Trophoblast cell (in vitro differentiated cells and primary cell): ENCODE measurements at regions not wholly inside any gene's neighbourhood (a gene's known extent, or its start where the extent isn't known, plus 50 kb on each side); places are given as distances from the start of the nearest gene placed in this dataset.

ENCODE experiments used
- DNase-seq, 2 donors: peaks; one replicate each; pipeline ENCODE4 v3.0.0-alpha.2; 2016
- H2AFZ ChIP-seq: 2 replicates; pipeline ENCODE4 v1.6.1; 2013; ENCODE audit warnings: low read length, moderate library complexity, mild to moderate bottlenecking; ENCODE audit not compliant: insufficient read depth, poor library complexity
- H2AK5ac ChIP-seq: 2 replicates; pipeline ENCODE4 v1.6.1; 2013; ENCODE audit warnings: mild to moderate bottlenecking, low read length
- H2BK120ac ChIP-seq: 2 replicates; pipeline ENCODE4 v1.6.1; 2013; ENCODE audit warnings: low read length, mild to moderate bottlenecking, moderate library complexity; ENCODE audit not compliant: insufficient read depth, poor library complexity
- H2BK12ac ChIP-seq: 2 replicates; pipeline ENCODE4 v1.6.1; 2013; ENCODE audit warnings: mild to moderate bottlenecking, low read length, moderate library complexity
- H2BK5ac ChIP-seq: 2 replicates; pipeline ENCODE4 v1.6.1; 2013; ENCODE audit warnings: low read length, low read depth, moderate library complexity, mild to moderate bottlenecking; ENCODE audit not compliant: poor library complexity
- H3K14ac ChIP-seq: 2 replicates; pipeline ENCODE4 v1.6.1; 2013; ENCODE audit warnings: mild to moderate bottlenecking, low read length
- H3K18ac ChIP-seq: 2 replicates; pipeline ENCODE4 v1.6.1; 2013; ENCODE audit warnings: mild to moderate bottlenecking, low read length
- H3K23ac ChIP-seq: 2 replicates; pipeline ENCODE4 v1.6.1; 2013; ENCODE audit warnings: low read length
- H3K27ac ChIP-seq: 2 replicates; pipeline ENCODE4 v1.5.1; 2013; ENCODE audit warnings: low read depth, mild to moderate bottlenecking, inconsistent platforms, low read length, moderate library complexity
- H3K27me3 ChIP-seq: 2 replicates; pipeline ENCODE4 v1.6.1; 2013; ENCODE audit warnings: inconsistent platforms, mild to moderate bottlenecking, low read length, moderate library complexity; ENCODE audit not compliant: insufficient read depth
- H3K36me3 ChIP-seq, 2 experiments: 1 replicate in 1 of 2; 2 replicates in 1 of 2; pipeline ENCODE4 v1.6.1; 2013; ENCODE audit warnings: low read length in 2 of 2, mild to moderate bottlenecking in 2 of 2, moderate library complexity in 1 of 2; ENCODE audit not compliant: insufficient read depth in 2 of 2, control insufficient read depth in 1 of 2
- H3K4ac ChIP-seq: 2 replicates; pipeline ENCODE4 v1.6.1; 2013; ENCODE audit warnings: low read depth, mild to moderate bottlenecking, low read length, moderate library complexity
- H3K4me1 ChIP-seq, 2 experiments: 1 replicate in 1 of 2; 2 replicates in 1 of 2; pipeline ENCODE4 v1.6.1; 2013; ENCODE audit warnings: low read length in 2 of 2, mild to moderate bottlenecking in 2 of 2, moderate library complexity in 1 of 2; ENCODE audit not compliant: insufficient read depth in 2 of 2, control insufficient read depth in 1 of 2
- H3K4me2 ChIP-seq: 2 replicates; pipeline ENCODE4 v1.6.1; 2013; ENCODE audit warnings: inconsistent platforms, mild to moderate bottlenecking, low read length, moderate library complexity
- H3K4me3 ChIP-seq: 2 replicates; pipeline ENCODE4 v1.5.1; 2013; ENCODE audit warnings: mild to moderate bottlenecking, low read depth, low read length, inconsistent platforms
- H3K79me1 ChIP-seq: one replicate; pipeline ENCODE4 v1.6.1; 2013; ENCODE audit warnings: low read length
- H3K79me2 ChIP-seq: 2 replicates; pipeline ENCODE4 v1.6.1; 2013; ENCODE audit warnings: low read length, mild to moderate bottlenecking; ENCODE audit not compliant: control insufficient read depth, insufficient read depth, poor library complexity
- H3K9ac ChIP-seq: 2 replicates; pipeline ENCODE4 v1.6.1; 2013; ENCODE audit warnings: mild to moderate bottlenecking, low read length
- H3K9me3 ChIP-seq: 2 replicates; pipeline ENCODE4 v1.6.1; 2013; ENCODE audit warnings: low read depth, mild to moderate bottlenecking, control low read depth, inconsistent platforms, low read length; ENCODE audit not compliant: insufficient read depth
- H4K12ac ChIP-seq: 2 replicates; pipeline ENCODE4 v1.6.1; 2013; ENCODE audit warnings: low read depth, mild to moderate bottlenecking, low read length, moderate library complexity
- H4K8ac ChIP-seq: 2 replicates; pipeline ENCODE4 v1.6.1; 2013; ENCODE audit warnings: low read depth, mild to moderate bottlenecking, low read length, moderate library complexity
- H4K91ac ChIP-seq: one replicate; pipeline ENCODE4 v1.6.1; 2013; ENCODE audit warnings: low read depth, mild to moderate bottlenecking, low read length, moderate library complexity
- WGBS: extraction: QIAGEN DNeasy Blood & Tissue Kit; methylation state at CpG from one replicate; pipeline ENCODE4 v1.1.7; 2013; ENCODE audit warnings: missing lambda C conversion rate; ENCODE audit not compliant: insufficient read length, insufficient coverage; ENCODE audit errors: extremely low coverage; 5-methylcytosine and 5-hydroxymethylcytosine counted together

GRCh38 chr2:123128951-123129350 is 896.1 kb upstream of the CNTNAP5 start:
- Histone ChIP-seq H3K18ac (no peak overlapping the region), H3K4ac (no peak overlapping the region), H4K8ac (no peak overlapping the region), H2AK5ac (no peak overlapping the region), H3K79me1 (peaks cover 1% of the 10 kb centered on the region), H3K4me1 (peaks cover 0 to 5% of the 10 kb centered on the region in 2 experiments), H3K23ac (no peak overlapping the region), H3K4me3 (no peak overlapping the region), H4K12ac (no peak overlapping the region), H3K4me2 (peak overlapping the region; percentile 38), H3K79me2 (no peaks in the 10 kb centered on the region), H4K91ac (peak overlapping the region; percentile 43), H3K9me3 (peaks cover 4% of the 10 kb centered on the region), H2AFZ (no peak overlapping the region), H3K27ac (peak overlapping the region; percentile 89), H3K27me3 (no peaks in the 10 kb centered on the region), H2BK120ac (no peak overlapping the region), H3K14ac (no peak overlapping the region), H3K36me3 (no peaks in the 10 kb centered on the region), H3K9ac (no peak overlapping the region), H2BK5ac (no peak overlapping the region), H2BK12ac (no peak overlapping the region)
- WGBS = no CpG with 5 or more reads among the region's 1 CpG
- DNase-seq = no peak

- Histone ChIP-seq H3K27ac (no peak overlapping the region), H3K18ac (no peak overlapping the region), H4K8ac (no peak overlapping the region), H2BK120ac (no peak overlapping the region), H3K4me1 (no peaks in the 10 kb centered on the region), H3K36me3 (no peaks in the 10 kb centered on the region), H3K9ac (no peak overlapping the region), H4K91ac (no peak overlapping the region), H3K4ac (no peak overlapping the region), H3K79me2 (no peaks in the 10 kb centered on the region), H3K14ac (no peak overlapping the region), H3K4me2 (no peak overlapping the region), H3K79me1 (no peaks in the 10 kb centered on the region), H2BK5ac (no peak overlapping the region), H3K27me3 (no peaks in the 10 kb centered on the region), H3K4me3 (no peak overlapping the region), H3K23ac (no peak overlapping the region), H2AFZ (no peak overlapping the region), H2BK12ac (no peak overlapping the region), H2AK5ac (no peak overlapping the region), H3K9me3 (peaks cover 4% of the 10 kb centered on the region), H4K12ac (no peak overlapping the region)
- WGBS = no CpG with 5 or more reads among the region's 4 CpGs
- DNase-seq = no peak
Measured at GRCh38 chr2:123136419-123136818, 888.7 kb upstream of the CNTNAP5 start.

- H4K8ac ChIP-seq = no peak overlapping the region
- DNase-seq = no peak
- H2AK5ac ChIP-seq = no peak overlapping the region
- no peak overlapping the region for H3K23ac ChIP-seq
- H4K91ac ChIP-seq = no peak overlapping the region
- no peak overlapping the region for H3K4me3 ChIP-seq
- H3K27ac ChIP-seq = no peak overlapping the region
- no peak overlapping the region for H4K12ac ChIP-seq
- H3K9me3 ChIP-seq = no peaks in the 10 kb centered on the region
- H3K27me3 ChIP-seq = no peaks in the 10 kb centered on the region
- no peak overlapping the region for H2BK5ac ChIP-seq
- H3K14ac ChIP-seq = no peak overlapping the region
- H2BK120ac ChIP-seq = no peak overlapping the region
- H3K18ac ChIP-seq = no peak overlapping the region
- H3K79me2 ChIP-seq = no peaks in the 10 kb centered on the region
- no peaks in the 10 kb centered on the region for H3K36me3 ChIP-seq
- no peak overlapping the region for H2AFZ ChIP-seq
- no peaks in the 10 kb centered on the region for H3K4me1 ChIP-seq
- H2BK12ac ChIP-seq = no peak overlapping the region
- H3K4me2 ChIP-seq = no peak overlapping the region
- no peak overlapping the region for H3K9ac ChIP-seq
- no peak overlapping the region for H3K4ac ChIP-seq
- no CpG with 5 or more reads among the region's 1 CpG for WGBS
- no peaks in the 10 kb centered on the region for H3K79me1 ChIP-seq
Measured at GRCh38 chr2:123144082-123144481, 881.0 kb upstream of the CNTNAP5 start.

- H3K14ac ChIP-seq = no peak overlapping the region
- no peak overlapping the region for H3K9ac ChIP-seq
- H2AFZ ChIP-seq = no peak overlapping the region
- no peak overlapping the region for H3K18ac ChIP-seq
- no peak overlapping the region for H2BK5ac ChIP-seq
- no peak overlapping the region for H4K8ac ChIP-seq
- DNase-seq = no peak
- no peak overlapping the region for H2BK120ac ChIP-seq
- no peak overlapping the region for H3K23ac ChIP-seq
- no peak overlapping the region for H3K4ac ChIP-seq
- no peaks in the 10 kb centered on the region for H3K9me3 ChIP-seq
- H3K27me3 ChIP-seq = no peaks in the 10 kb centered on the region
- H4K12ac ChIP-seq = no peak overlapping the region
- H3K79me2 ChIP-seq = no peaks in the 10 kb centered on the region
- no peak overlapping the region for H3K4me3 ChIP-seq
- no peaks in the 10 kb centered on the region for H3K4me1 ChIP-seq
- no peak overlapping the region for H2AK5ac ChIP-seq
- no peaks in the 10 kb centered on the region for H3K79me1 ChIP-seq
- no CpG with 5 or more reads among the region's 1 CpG for WGBS
- H3K36me3 ChIP-seq = no peaks in the 10 kb centered on the region
- H4K91ac ChIP-seq = no peak overlapping the region
- no peak overlapping the region for H3K27ac ChIP-seq
- no peak overlapping the region for H3K4me2 ChIP-seq
- H2BK12ac ChIP-seq = no peak overlapping the region
Measured at GRCh38 chr2:123153041-123153440, 872.0 kb upstream of the CNTNAP5 start.
